H9 (cell line): ENCODE measurements at regions not wholly inside any gene's neighbourhood (a gene's known extent, or its start where the extent isn't known, plus 50 kb on each side); places are given as distances from the start of the nearest gene placed in this dataset.

Experiments
- DNase-seq: peaks from one replicate; pipeline ENCODE4 v3.0.0-alpha.2; 2017
- H2AFZ ChIP-seq: one replicate; pipeline ENCODE4 v1.6.1; 2013; ENCODE audit warnings: mild to moderate bottlenecking, low read length, control low read depth, moderate library complexity
- H2AK5ac ChIP-seq: 2 replicates; pipeline ENCODE4 v1.6.1; 2013; ENCODE audit warnings: low read length, control low read depth, mixed read lengths; ENCODE audit not compliant: insufficient read length
- H2BK120ac ChIP-seq: one replicate; pipeline ENCODE4 v1.6.1; 2013; ENCODE audit warnings: low read depth, mild to moderate bottlenecking, low read length, control low read depth, inconsistent platforms; ENCODE audit not compliant: poor library complexity, severe bottlenecking
- H2BK12ac ChIP-seq: 2 replicates; pipeline ENCODE4 v1.6.1; 2013; ENCODE audit warnings: low read length, control low read depth, mixed read lengths, low read depth; ENCODE audit not compliant: insufficient read length
- H2BK15ac ChIP-seq: 2 replicates; pipeline ENCODE4 v1.6.1; 2013; ENCODE audit warnings: low read depth, low read length, control low read depth
- H2BK20ac ChIP-seq: one replicate; pipeline ENCODE4 v1.6.1; 2013; ENCODE audit warnings: low read depth, mild to moderate bottlenecking, low read length, control low read depth, inconsistent platforms; ENCODE audit not compliant: poor library complexity, severe bottlenecking
- H2BK5ac ChIP-seq: 2 replicates; pipeline ENCODE4 v1.6.1; 2013; ENCODE audit warnings: low read length, control low read depth, mixed read lengths; ENCODE audit not compliant: insufficient read length
- H3K14ac ChIP-seq: 2 replicates; pipeline ENCODE4 v1.6.1; 2013; ENCODE audit warnings: low read length, control low read depth; ENCODE audit not compliant: insufficient read depth
- H3K18ac ChIP-seq: 2 replicates; pipeline ENCODE4 v1.6.1; 2013; ENCODE audit warnings: low read depth, mild to moderate bottlenecking, mixed read lengths, low read length, control low read depth; ENCODE audit not compliant: insufficient read length
- H3K23ac ChIP-seq: 2 replicates; pipeline ENCODE4 v1.6.1; 2013; ENCODE audit warnings: low read length, control low read depth, mixed read lengths, low read depth; ENCODE audit not compliant: insufficient read length
- H3K23me2 ChIP-seq: 2 replicates; pipeline ENCODE4 v1.6.1; 2013; ENCODE audit warnings: low read depth, mild to moderate bottlenecking, mixed read lengths, low read length, control low read depth; ENCODE audit not compliant: insufficient read length, poor library complexity, severe bottlenecking
- H3K27ac ChIP-seq: 2 replicates; pipeline ENCODE4 v1.5.1; 2013; ENCODE audit warnings: low read length, control low read depth, mixed read lengths, low read depth; ENCODE audit not compliant: insufficient read length
- H3K27me3 ChIP-seq: 2 replicates; pipeline ENCODE4 v1.6.1; 2013; ENCODE audit warnings: low read length, control low read depth, inconsistent platforms; ENCODE audit not compliant: insufficient read depth
- H3K4ac ChIP-seq: 2 replicates; pipeline ENCODE4 v1.6.1; 2013; ENCODE audit warnings: low read depth, mild to moderate bottlenecking, control low read depth, inconsistent platforms, low read length, moderate library complexity
- H3K4me1 ChIP-seq: 2 replicates; pipeline ENCODE4 v1.6.1; 2013; ENCODE audit warnings: low read length, control low read depth, inconsistent platforms; ENCODE audit not compliant: insufficient read depth
- H3K4me2 ChIP-seq: 2 replicates; pipeline ENCODE4 v1.6.1; 2013; ENCODE audit warnings: low read length, control low read depth, mixed read lengths; ENCODE audit not compliant: insufficient read length, insufficient read depth
- H3K56ac ChIP-seq: 2 replicates; pipeline ENCODE4 v1.6.1; 2013; ENCODE audit warnings: low read depth, mild to moderate bottlenecking, mixed read lengths, low read length, control low read depth; ENCODE audit not compliant: insufficient read length
- H3K79me1 ChIP-seq: 2 replicates; pipeline ENCODE4 v1.6.1; 2013; ENCODE audit warnings: low read depth, mild to moderate bottlenecking, moderate library complexity, low read length, control low read depth, inconsistent platforms; ENCODE audit not compliant: insufficient read depth, poor library complexity, severe bottlenecking
- H3K79me2 ChIP-seq: 2 replicates; pipeline ENCODE4 v1.6.1; 2013; ENCODE audit warnings: low read length, control low read depth, inconsistent platforms; ENCODE audit not compliant: insufficient read depth
- H3K9ac ChIP-seq: 2 replicates; pipeline ENCODE4 v1.6.1; 2013; ENCODE audit warnings: low read length, control low read depth, mixed read lengths; ENCODE audit not compliant: insufficient read length; ENCODE audit errors: extremely low read depth
- H3K9me3 ChIP-seq: one replicate; pipeline ENCODE4 v1.6.1; 2013; ENCODE audit warnings: low read depth, low read length, inconsistent platforms; ENCODE audit not compliant: control insufficient read depth
- H3T11ph ChIP-seq: one replicate; pipeline ENCODE4 v1.6.1; 2013; ENCODE audit warnings: mild to moderate bottlenecking, low read length, control low read depth, inconsistent platforms
- H4K20me1 ChIP-seq: one replicate; pipeline ENCODE4 v1.6.1; 2013; ENCODE audit not compliant: control insufficient read depth, insufficient read length, insufficient read depth
- H4K5ac ChIP-seq: 2 replicates; pipeline ENCODE4 v1.6.1; 2013; ENCODE audit warnings: low read depth, mild to moderate bottlenecking, mixed read lengths, low read length, control low read depth; ENCODE audit not compliant: insufficient read length
- H4K8ac ChIP-seq: replicated peaks from 2 replicates; pipeline ENCODE4 v1.6.1; 2013; ENCODE audit warnings: low read length, control low read depth, mixed read lengths, low read depth; ENCODE audit not compliant: insufficient read length
- H4K91ac ChIP-seq: 2 replicates; pipeline ENCODE4 v1.6.1; 2013; ENCODE audit warnings: low read depth, mild to moderate bottlenecking, moderate library complexity, mixed read lengths, low read length, control low read depth; ENCODE audit not compliant: insufficient read length
- H3K27ac Mint-ChIP-seq, 3 experiments: 2 replicates in 2 of 3; 3 replicates in 1 of 3; pipeline ENCODE4 v1.8.0; 2020 to 2021; ENCODE audit warnings: mixed read lengths in 3 of 3, mild to moderate bottlenecking in 1 of 3, moderate library complexity in 1 of 3
- H3K27me3 Mint-ChIP-seq: 2 replicates; pipeline ENCODE4 v1.8.0; 2021; ENCODE audit warnings: low read depth, mild to moderate bottlenecking, moderate library complexity, mixed read lengths
- H3K36me3 Mint-ChIP-seq, 3 experiments: 2 replicates in 2 of 3; 3 replicates in 1 of 3; pipeline ENCODE4 v1.8.0; 2020 to 2021; ENCODE audit warnings: low read depth in 3 of 3, mixed read lengths in 3 of 3; ENCODE audit not compliant: insufficient read depth in 1 of 3
- H3K4me1 Mint-ChIP-seq, 2 experiments: 2 replicates each; pipeline ENCODE4 v1.8.0; 2020; ENCODE audit warnings: mixed read lengths in 2 of 2
- H3K4me3 Mint-ChIP-seq, 2 experiments: 2 replicates in 1 of 2; 3 replicates in 1 of 2; pipeline ENCODE4 v1.8.0; 2020 to 2021; ENCODE audit warnings: mild to moderate bottlenecking in 2 of 2, mixed read lengths in 2 of 2, moderate library complexity in 1 of 2
- H3K9me3 Mint-ChIP-seq, 2 experiments: 2 replicates in 1 of 2; 3 replicates in 1 of 2; pipeline ENCODE4 v1.8.0; 2020; ENCODE audit warnings: mild to moderate bottlenecking in 2 of 2, mixed read lengths in 2 of 2, moderate library complexity in 1 of 2
- CTCF ChIP-seq: fragments of 200-600 bp; sonication (generic); conservative IDR thresholded peaks from 3 replicates; pipeline ENCODE4 v1.8.0; 2021; ENCODE audit warnings: antibody characterized with exemption, mild to moderate bottlenecking
- WGBS: extraction: QIAGEN DNeasy Blood & Tissue Kit; methylation state at CpG from one replicate; pipeline ENCODE4 v1.1.7; 2013; ENCODE audit warnings: missing lambda C conversion rate, low lambda C conversion rate, mixed read lengths; ENCODE audit not compliant: insufficient read length; ENCODE audit errors: extremely low coverage; 5-methylcytosine and 5-hydroxymethylcytosine counted together

GRCh38 chr1:230550428-230550827, 91.9 kb upstream of the COG2 start:
- Histone ChIP-seq H3K4ac (no peak overlapping the region), H3T11ph (no peak overlapping the region), H4K20me1 (no peaks in the 10 kb centered on the region), H3K27ac (no peak overlapping the region), H4K91ac (no peak overlapping the region), H3K18ac (no peak overlapping the region), H4K8ac (no peak overlapping the region), H2AK5ac (no peak overlapping the region), H3K9ac (no peak overlapping the region), H3K23me2 (no peaks in the 10 kb centered on the region), H3K27me3 (no peaks in the 10 kb centered on the region), H3K56ac (no peak overlapping the region), H2BK120ac (no peak overlapping the region), H2BK12ac (no peak overlapping the region), H3K79me2 (no peaks in the 10 kb centered on the region), H2BK20ac (no peak overlapping the region), H3K4me2 (no peak overlapping the region), H3K4me1 (no peaks in the 10 kb centered on the region), H2BK5ac (no peak overlapping the region), H3K14ac (no peak overlapping the region), H3K23ac (no peak overlapping the region), H2BK15ac (no peak overlapping the region), H3K9me3 (no peaks in the 10 kb centered on the region), H2AFZ (no peak overlapping the region), H3K79me1 (no peaks in the 10 kb centered on the region), H4K5ac (no peak overlapping the region)
- Mint-ChIP-seq H3K27me3 (peaks cover 20% of the 10 kb centered on the region), H3K4me3 (no peak overlapping the region), H3K4me1 (peaks cover 0 to 7% of the 10 kb centered on the region in 2 experiments; a peak in 2 of 4 replicates), H3K9me3 (no peaks in the 10 kb centered on the region), H3K36me3 (no peaks in the 10 kb centered on the region), H3K27ac (no peak overlapping the region)
- DNase-seq: no peak
- no CpG with 5 or more reads among the region's 1 CpG for WGBS
- TF ChIP-seq CTCF: no peak
